HepG2 (cell line): ENCODE measurements at regions not wholly inside any gene's neighbourhood (a gene's known extent, or its start where the extent isn't known, plus 50 kb on each side); places are given as distances from the start of the nearest gene placed in this dataset.
A peak's percentile ranks its signal among the peaks of the same experiment; 100 is the strongest.

Source experiments
- ATAC-seq: fragments of 200-7000 bp; cut with Tn5 transposase; 3 replicates; pipeline ENCODE4 v1.9.1; 2020; ENCODE audit warnings: mild to moderate bottlenecking, moderate library complexity
- BruUV-seq: library from RNA; stranded (reverse); fragments of 400-500 nt; replicated peaks from 2 replicates; lab custom pipeline; 2021; lab: Mats Ljungman, UMichigan
- CTCF ChIA-PET: fragments of 300-600 bp; formaldehyde crosslinking; extraction: SDS; loops from one replicate; lab custom pipeline; 2021; ENCODE audit warnings: low total read pairs, inconsistent platforms, low intra/inter-chr PET ratio; lab: Yijun Ruan, JAX
- POLR2A ChIA-PET: fragments of 350-600 bp; sonication (Branson Sonifier 250); formaldehyde crosslinking; loops from one replicate; lab custom pipeline; 2020; ENCODE audit warnings: antibody characterized with exemption, inconsistent platforms; lab: Yijun Ruan, JAX
- DNase-seq: peaks from one replicate; pipeline ENCODE4 v3.0.0-alpha.2; 2015; ENCODE audit warnings: low spot score
- FAIRE-seq: peaks from 3 replicates; lab custom pipeline; 2011; peaks lifted over from hg19 to GRCh38; lab: Jason Lieb, UNC
- H2AFZ ChIP-seq: one replicate; pipeline ENCODE4 v1.6.1; 2011; ENCODE audit warnings: low read length, inconsistent platforms
- H3K27ac ChIP-seq: fragments of 300-600 bp; 3 replicates; pipeline ENCODE4 v1.8.0; 2011; ENCODE audit warnings: mixed run types, mild to moderate bottlenecking, mixed read lengths, low read length, inconsistent platforms; ENCODE audit not compliant: insufficient read depth; ENCODE audit errors: extremely low read length
- H3K27me3 ChIP-seq, 2 experiments: fragments of 200-600 bp in 1 of 2; 2 replicates in 1 of 2; 3 replicates in 1 of 2; pipeline versions ENCODE4 v1.6.0 to v1.8.0; 2011; ENCODE audit warnings: low read length in 2 of 2, mild to moderate bottlenecking in 2 of 2, moderate library complexity in 2 of 2, inconsistent platforms in 1 of 2; ENCODE audit not compliant: insufficient read depth in 2 of 2, control insufficient read depth in 1 of 2
- H3K36me3 ChIP-seq, 2 experiments: fragments of 200-600 bp in 1 of 2; replicated peaks in 1 of 2; 2 replicates in 1 of 2; 3 replicates in 1 of 2; pipeline versions ENCODE4 v1.5.1 to v1.8.0; 2011; ENCODE audit warnings: low read length in 2 of 2, inconsistent platforms in 1 of 2; ENCODE audit not compliant: insufficient read depth in 2 of 2, control insufficient read depth in 1 of 2
- H3K4me1 ChIP-seq: 2 replicates; pipeline ENCODE4 v1.5.1; 2012; ENCODE audit warnings: low read length, inconsistent platforms; ENCODE audit not compliant: insufficient read depth
- H3K4me2 ChIP-seq: 2 replicates; pipeline ENCODE4 v1.6.0; 2011; ENCODE audit warnings: low read depth, low read length, inconsistent platforms
- H3K4me3 ChIP-seq, 3 experiments: fragments of 200-600 bp in 1 of 3; sonication (generic), shearing (Covaris generic) in 1 of 3; replicated peaks in 1 of 3; 2 replicates each; pipeline ENCODE4 v1.5.1; 2011 to 2016; ENCODE audit warnings: low read length in 3 of 3, inconsistent platforms in 2 of 3, low read depth in 2 of 3, mild to moderate bottlenecking in 2 of 3, control low read depth in 1 of 3, mixed read lengths in 1 of 3; ENCODE audit not compliant: insufficient read depth in 1 of 3
- H3K79me2 ChIP-seq: one replicate; pipeline ENCODE4 v1.6.1; 2011; ENCODE audit warnings: low read length, inconsistent platforms; ENCODE audit not compliant: insufficient read depth
- H3K9ac ChIP-seq: 2 replicates; pipeline ENCODE4 v1.6.0; 2011; ENCODE audit warnings: mild to moderate bottlenecking, low read depth, low read length, inconsistent platforms; ENCODE audit not compliant: insufficient read depth
- H3K9me3 ChIP-seq: 2 replicates; pipeline ENCODE4 v1.5.1; 2012; ENCODE audit warnings: mild to moderate bottlenecking, low read length
- H4K20me1 ChIP-seq: 2 replicates; pipeline ENCODE4 v1.6.0; 2011; ENCODE audit warnings: inconsistent platforms, mild to moderate bottlenecking, low read length, moderate library complexity; ENCODE audit not compliant: insufficient read depth
- MIER2 ChIP-seq: IDR thresholded peaks from 2 replicates; pipeline ENCODE4 v1.6.1; 2016; ENCODE audit warnings: missing biosample characterization, missing genetic modification reagents
- MZF1 ChIP-seq: sonication (generic); formaldehyde crosslinking; IDR thresholded peaks from 2 replicates; pipeline ENCODE4 v1.8.1; 2023; ENCODE audit warnings: mild to moderate bottlenecking, missing genetic modification reagents, borderline replicate concordance
- POLR2G ChIP-seq: fragments of 200-400 bp; formaldehyde crosslinking; IDR thresholded peaks from 2 replicates; pipeline ENCODE4 v1.6.1; 2018; ENCODE audit warnings: mild to moderate bottlenecking, low read depth, low read length, moderate library complexity
- REST ChIP-seq, 2 experiments: IDR thresholded peaks; 2 replicates each; pipeline ENCODE4 v1.6.1; 2011 to 2012; ENCODE audit warnings: low read length in 2 of 2, borderline replicate concordance in 1 of 2, low read depth in 1 of 2, mild to moderate bottlenecking in 1 of 2, moderate library complexity in 1 of 2
- SNAPC4 ChIP-seq: sonication (generic); formaldehyde crosslinking; IDR thresholded peaks from 2 replicates; pipeline ENCODE4 v1.4.0; 2020; ENCODE audit warnings: mild to moderate bottlenecking, missing genetic modification reagents
- STAG1 ChIP-seq: sonication (generic); formaldehyde crosslinking; IDR thresholded peaks from 2 replicates; pipeline ENCODE4 v1.4.0; 2020; ENCODE audit warnings: missing genetic modification reagents
- WGBS: methylation state at CpG from one replicate; pipeline ENCODE4 v1.1.6; 2017; ENCODE audit warnings: low lambda C conversion rate; 5-methylcytosine and 5-hydroxymethylcytosine counted together
- in situ Hi-C: cut with HindIII; loops from 2 replicates; pipeline ENCODE4 v1.10.0; 2017; ENCODE audit warnings: low pct_unique_long_range_greater_than_20kb; ENCODE audit not compliant: extremely low pct_ligation_motif_present
- intact Hi-C: fragments of 100-400 bp; cut with micrococcal nuclease; formaldehyde crosslinking; loops from one replicate; pipeline ENCODE4 v1.10.0; 2022; ENCODE audit not compliant: unreplicated experiment

GRCh38 chr19:29120466-29120865 is 92.5 kb downstream of the UQCRFS1 start (continued):
- TF ChIP-seq SNAPC4 (CRISPR knock-in tag) = no peak
- no peak for TF ChIP-seq MZF1 (CRISPR knock-in tag)

- 1% methylated on average over 8 of the region's 9 CpGs for whole genome bisulfite sequencing
- H4K20me1 ChIP-seq = no peaks in the 10 kb centered on the region
- FAIRE-seq (no peak), ATAC-seq (peak; percentile 49; the same call in 2 of the 3 replicates), DNase-seq (no peak)
- no peak overlapping the region for H3K27ac ChIP-seq
- ChIA-PET POLR2A (no interaction called here), CTCF (no interaction called here)
- BruUV-seq = no TSS peak
- no peaks in the 10 kb centered on the region for H3K27me3 ChIP-seq
- in situ Hi-C loops (no loop called here), intact Hi-C loops (no loop called here)
- TF ChIP-seq MIER2 (CRISPR knock-in tag) = peak; percentile 64; the same call in 1 of the 2 replicates
- TF ChIP-seq STAG1 (CRISPR knock-in tag) = 0 out of 2 replicates have a peak, but pooled peaks have one; percentile 12
- no peak for TF ChIP-seq POLR2G
- TF ChIP-seq REST (IDR thresholded peaks at IDR 0.05; ENCODE audit: borderline replicate concordance in 1 of 2, low read depth in 1 of 2, low read length in 2 of 2) = peak; percentile 2 to 82; a peak in 3 of 4 replicates
- H3K36me3 ChIP-seq = no peaks in the 10 kb centered on the region
- H3K4me3 ChIP-seq = no peak overlapping the region
- peaks cover 7% of the 10 kb centered on the region for H3K9me3 ChIP-seq
- no peak overlapping the region for H3K9ac ChIP-seq
- no peak overlapping the region for H2AFZ ChIP-seq
- H3K4me2 ChIP-seq = no peak overlapping the region
- H3K4me1 ChIP-seq = no peaks in the 10 kb centered on the region
- H3K79me2 ChIP-seq = no peaks in the 10 kb centered on the region
Measured at GRCh38 chr19:29119590-29119989, 93.4 kb downstream of the UQCRFS1 start.
